Esophagus muscularis mucosa (tissue), 4 donors: ENCODE measurements at regions not wholly inside any gene's neighbourhood (a gene's known extent, or its start where the extent isn't known, plus 50 kb on each side); places are given as distances from the start of the nearest gene placed in this dataset.

Experiments
- CTCF ChIP-seq, 3 experiments: fragments of 200-600 bp in 2 of 3; fragments of 450-650 bp in 1 of 3; sonication (generic) in 2 of 3; IDR thresholded peaks; one replicate each; pipeline ENCODE4 v1.5.1; 2017 to 2019; ENCODE audit warnings: antibody characterized with exemption in 3 of 3, mild to moderate bottlenecking in 2 of 3, moderate library complexity in 1 of 3
- EP300 ChIP-seq: sonication (generic); formaldehyde crosslinking; IDR thresholded peaks from one replicate; pipeline ENCODE4 v1.6.1; 2017; ENCODE audit warnings: antibody characterized with exemption
- POLR2A ChIP-seq: fragments of 450-650 bp; IDR thresholded peaks from one replicate; pipeline ENCODE4 v1.6.1; 2017; ENCODE audit warnings: antibody characterized with exemption, moderate library complexity, mild to moderate bottlenecking, low read depth
- POLR2AphosphoS5 ChIP-seq, 2 donors: sonication (generic); formaldehyde crosslinking; IDR thresholded peaks; one replicate each; pipeline ENCODE4 v1.6.1; 2017; ENCODE audit warnings: antibody characterized with exemption in 2 of 2

GRCh38 chr22:48869788-48870187 is 957.9 kb downstream of the BRD1 start:
- no peak for TF ChIP-seq POLR2A
- no peak for TF ChIP-seq CTCF (IDR thresholded peaks at IDR 0.05)
- no peak for TF ChIP-seq POLR2AphosphoS5 (IDR thresholded peaks at IDR 0.05)
- TF ChIP-seq EP300: no peak
